IMR-90 (cell line): ENCODE measurements at regions not wholly inside any gene's neighbourhood (a gene's known extent, or its start where the extent isn't known, plus 50 kb on each side); places are given as distances from the start of the nearest gene placed in this dataset.

Experiments
- BHLHE40 ChIP-seq: fragments of 150-350 bp; IDR thresholded peaks from 2 replicates; pipeline ENCODE4 v1.6.1; 2016; ENCODE audit warnings: mild to moderate bottlenecking, low read depth, low read length
- CEBPB ChIP-seq: IDR thresholded peaks from 2 replicates; pipeline ENCODE4 v1.6.1; 2012; ENCODE audit warnings: low read depth, low read length, improper control_type of control experiment
- CTCF ChIP-seq: conservative IDR thresholded peaks from 2 replicates; pipeline ENCODE4 v1.5.1; 2012; ENCODE audit warnings: mild to moderate bottlenecking, low read depth, low read length, improper control_type of control experiment
- ELK1 ChIP-seq: fragments of 150-350 bp; IDR thresholded peaks from 2 replicates; pipeline ENCODE4 v1.6.1; 2016; ENCODE audit warnings: low read depth, mild to moderate bottlenecking, low read length, moderate library complexity, borderline replicate concordance
- POLR2A ChIP-seq: IDR thresholded peaks from 2 replicates; pipeline ENCODE4 v1.6.1; 2012; ENCODE audit warnings: mild to moderate bottlenecking, low read depth, low read length
- RAD21 ChIP-seq: IDR thresholded peaks from 2 replicates; pipeline ENCODE4 v1.6.1; 2012; ENCODE audit warnings: low read length, improper control_type of control experiment
- TF ChIP-seq, protein P1 (sequence below): fragments of 150-350 bp; IDR thresholded peaks from 2 replicates; pipeline ENCODE4 v1.6.1; 2017; ENCODE audit warnings: mild to moderate bottlenecking, antibody characterized with exemption, low read length, low read depth

DNA sequence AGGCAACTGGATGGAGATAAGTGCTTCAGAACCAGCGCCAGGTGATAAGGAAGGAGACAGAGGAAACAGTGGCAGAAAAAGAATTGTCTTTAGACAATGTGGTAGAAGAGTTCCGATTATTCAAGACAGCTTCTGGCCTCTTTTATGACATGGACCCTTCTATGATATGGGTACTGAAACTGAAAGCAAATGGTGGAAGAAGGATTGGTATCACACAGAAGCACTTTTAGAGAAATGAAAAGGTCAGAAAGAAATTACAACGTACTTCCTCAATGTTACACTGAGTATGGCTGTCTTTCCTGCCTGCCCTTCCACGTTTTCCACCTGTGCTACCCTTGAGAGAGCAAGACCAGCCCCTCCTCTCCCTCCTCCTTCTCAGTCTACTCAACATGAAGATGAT lies 959.3 kb downstream of the DNAH5 start:
- TF ChIP-seq POLR2A (no peak), CTCF (no peak), CEBPB (no peak), BHLHE40 (no peak), ELK1 (no peak), RAD21 (no peak)
- TF ChIP-seq, protein P1, sequence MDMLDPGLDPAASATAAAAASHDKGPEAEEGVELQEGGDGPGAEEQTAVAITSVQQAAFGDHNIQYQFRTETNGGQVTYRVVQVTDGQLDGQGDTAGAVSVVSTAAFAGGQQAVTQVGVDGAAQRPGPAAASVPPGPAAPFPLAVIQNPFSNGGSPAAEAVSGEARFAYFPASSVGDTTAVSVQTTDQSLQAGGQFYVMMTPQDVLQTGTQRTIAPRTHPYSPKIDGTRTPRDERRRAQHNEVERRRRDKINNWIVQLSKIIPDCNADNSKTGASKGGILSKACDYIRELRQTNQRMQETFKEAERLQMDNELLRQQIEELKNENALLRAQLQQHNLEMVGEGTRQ: no peak
